ENCODE measurements at regions not wholly inside any gene's neighbourhood (a gene's known extent, or its start where the extent isn't known, plus 50 kb on each side); places are given as distances from the start of the nearest gene placed in this dataset.

GRCh38 chr2:22485486-22485885, 899.5 kb upstream of the KLHL29 start:
- Histone ChIP-seq H3K27ac (no peak overlapping the region), H3K36me3 (no peaks in the 10 kb centered on the region), H3K27me3 (no peaks in the 10 kb centered on the region), H3K4me1 (no peaks in the 10 kb centered on the region), H3K9me3 (no peaks in the 10 kb centered on the region), H3K9ac (ENCODE audit: low read depth in 2 of 2, low read length in 2 of 2) (no peak overlapping the region), H3K4me3 (no peak overlapping the region)
- intact Hi-C loops (cut with DNase I): no loop called here
- no peak for TF ChIP-seq CTCF (IDR thresholded peaks at IDR 0.05)
- no peak for DNase-seq

GRCh38 chr2:22486343-22486742, 898.6 kb upstream of the KLHL29 start:
- Histone ChIP-seq H3K9ac (ENCODE audit: low read depth in 2 of 2, low read length in 2 of 2) (no peak overlapping the region), H3K27ac (no peak overlapping the region), H3K4me3 (no peak overlapping the region), H3K36me3 (no peaks in the 10 kb centered on the region), H3K4me1 (no peaks in the 10 kb centered on the region), H3K27me3 (no peaks in the 10 kb centered on the region), H3K9me3 (no peaks in the 10 kb centered on the region)
- TF ChIP-seq CTCF (IDR thresholded peaks at IDR 0.05): no peak
- DNase-seq: no peak
- intact Hi-C loops (cut with DNase I): no loop called here

- H3K9me3 ChIP-seq: no peaks in the 10 kb centered on the region
- H3K36me3 ChIP-seq: no peaks in the 10 kb centered on the region
- no peak overlapping the region for H3K27ac ChIP-seq
- intact Hi-C loops (cut with DNase I): no loop called here
- no peak for TF ChIP-seq CTCF (IDR thresholded peaks at IDR 0.05)
- no peak overlapping the region for H3K9ac ChIP-seq (ENCODE audit: low read depth in 2 of 2, low read length in 2 of 2)
- no peaks in the 10 kb centered on the region for H3K4me1 ChIP-seq
- DNase-seq: no peak
- no peaks in the 10 kb centered on the region for H3K27me3 ChIP-seq
- no peak overlapping the region for H3K4me3 ChIP-seq
These were observed 897.9 kb upstream of the KLHL29 start for GRCh38 chr2:22487036-22487435.

- Histone ChIP-seq H3K9me3 (no peaks in the 10 kb centered on the region), H3K36me3 (no peaks in the 10 kb centered on the region), H3K27ac (no peak overlapping the region), H3K9ac (ENCODE audit: low read depth in 2 of 2, low read length in 2 of 2) (no peak overlapping the region), H3K27me3 (no peaks in the 10 kb centered on the region), H3K4me3 (no peak overlapping the region), H3K4me1 (no peaks in the 10 kb centered on the region)
- no peak for TF ChIP-seq CTCF (IDR thresholded peaks at IDR 0.05)
- no peak for DNase-seq
- intact Hi-C loops (cut with DNase I): no loop called here
These were observed 897.4 kb upstream of the KLHL29 start for GRCh38 chr2:22487541-22487940.

- H3K4me1 ChIP-seq: no peaks in the 10 kb centered on the region
- H3K27ac ChIP-seq: no peak overlapping the region
- no peaks in the 10 kb centered on the region for H3K36me3 ChIP-seq
- H3K27me3 ChIP-seq: no peaks in the 10 kb centered on the region
- H3K4me3 ChIP-seq: no peak overlapping the region
- H3K9ac ChIP-seq (ENCODE audit: low read depth in 2 of 2, low read length in 2 of 2): no peak overlapping the region
- intact Hi-C loops (cut with DNase I): no loop called here
- no peak for DNase-seq
- H3K9me3 ChIP-seq: no peaks in the 10 kb centered on the region
- TF ChIP-seq CTCF (IDR thresholded peaks at IDR 0.05): no peak
These were observed 893.5 kb upstream of the KLHL29 start for GRCh38 chr2:22491442-22491841.

DNA sequence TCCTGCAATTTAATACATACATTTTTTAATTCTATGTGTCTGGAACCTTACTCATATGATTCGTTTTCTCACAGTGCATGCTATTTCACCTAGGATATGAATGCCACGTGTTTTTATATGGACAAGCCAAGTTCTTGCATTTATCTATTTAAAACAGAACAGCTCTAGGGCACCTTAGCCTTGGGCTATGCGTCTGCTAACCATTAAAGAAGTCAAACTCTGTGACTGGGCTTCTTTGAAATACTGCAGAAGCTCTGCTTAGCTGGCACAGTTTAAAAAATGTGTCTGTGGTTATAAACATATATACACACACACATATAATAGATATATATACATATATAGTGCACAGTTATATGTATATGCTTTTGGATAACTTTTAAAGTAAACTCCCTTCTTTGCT, 890.8 kb upstream of the KLHL29 start:
- TF ChIP-seq CTCF (IDR thresholded peaks at IDR 0.05): no peak
- intact Hi-C loops (cut with DNase I): no loop called here
- Histone ChIP-seq H3K27ac (no peak overlapping the region), H3K4me3 (no peak overlapping the region), H3K9ac (ENCODE audit: low read depth in 2 of 2, low read length in 2 of 2) (no peak overlapping the region), H3K4me1 (no peaks in the 10 kb centered on the region), H3K27me3 (no peaks in the 10 kb centered on the region), H3K9me3 (no peaks in the 10 kb centered on the region), H3K36me3 (no peaks in the 10 kb centered on the region)
- no peak for DNase-seq

Measured in colonic mucosa (tissue), 4 donors.